GM12878 (cell line): ENCODE measurements at regions not wholly inside any gene's neighbourhood (a gene's known extent, or its start where the extent isn't known, plus 50 kb on each side); places are given as distances from the start of the nearest gene placed in this dataset.

Experiments used
- ATAC-seq: fragments of 200-7000 bp; cut with Tn5 transposase; 3 replicates; pipeline ENCODE4 v1.9.1; 2020; ENCODE audit warnings: mild to moderate bottlenecking, moderate library complexity
- BruUV-seq: library from RNA; stranded (reverse); fragments of 400-500 nt; replicated peaks from 2 replicates; lab custom pipeline; 2021; lab: Mats Ljungman, UMichigan
- CTCF ChIA-PET: fragments of 300-600 bp; sonication (Branson Sonifier 250); formaldehyde crosslinking; extraction: SDS; loops from one replicate; lab custom pipeline; 2021; ENCODE audit warnings: inconsistent platforms; lab: Yijun Ruan, JAX
- POLR2A ChIA-PET: fragments of 350-600 bp; formaldehyde crosslinking; extraction: SDS; loops from one replicate; lab custom pipeline; 2021; ENCODE audit warnings: inconsistent platforms; lab: Charles Lee
- RAD21 ChIA-PET: fragments of 300-600 bp; sonication (Branson Sonifier 250); formaldehyde crosslinking; loops from one replicate; lab custom pipeline; 2023; ENCODE audit warnings: antibody characterized with exemption; ENCODE audit not compliant: unreplicated experiment; lab: Charles Lee
- SMC1A ChIA-PET: fragments of 300-600 bp; sonication (Branson Sonifier 250); formaldehyde crosslinking; loops from one replicate; lab custom pipeline; 2023; ENCODE audit not compliant: unreplicated experiment, uncharacterized antibody; lab: Charles Lee
- DNase-seq: peaks from one replicate; pipeline ENCODE4 v3.0.0-alpha.2; 2011; ENCODE audit warnings: low read depth, low spot score
- FAIRE-seq: peaks from 3 replicates; lab custom pipeline; 2011; peaks lifted over from hg19 to GRCh38; lab: Jason Lieb, UNC
- H2AFZ ChIP-seq: 2 replicates; pipeline ENCODE4 v1.6.0; 2011; ENCODE audit warnings: low read depth, low read length, control low read depth; ENCODE audit not compliant: control insufficient read depth
- H3K27ac ChIP-seq: 2 replicates; pipeline ENCODE4 v1.5.1; 2011; ENCODE audit warnings: control low read depth; ENCODE audit not compliant: control insufficient read depth, insufficient read depth
- H3K27me3 ChIP-seq, 2 experiments: replicated peaks in 1 of 2; 2 replicates each; pipeline versions ENCODE4 v1.6.0 to v1.6.1; 2011; ENCODE audit warnings: low read length in 1 of 2; ENCODE audit not compliant: control insufficient read depth in 2 of 2, insufficient read depth in 2 of 2
- H3K36me3 ChIP-seq, 2 experiments: 2 replicates each; pipeline ENCODE4 v1.5.1; 2011; ENCODE audit warnings: low read length in 1 of 2; ENCODE audit not compliant: control insufficient read depth in 2 of 2, insufficient read depth in 2 of 2
- H3K4me1 ChIP-seq: 2 replicates; pipeline ENCODE4 v1.6.1; 2011; ENCODE audit warnings: mild to moderate bottlenecking, low read length, moderate library complexity, mixed read lengths; ENCODE audit not compliant: control insufficient read depth, insufficient read depth
- H3K4me2 ChIP-seq: 2 replicates; pipeline ENCODE4 v1.6.0; 2011; ENCODE audit warnings: control low read depth; ENCODE audit not compliant: control insufficient read depth, insufficient read depth
- H3K4me3 ChIP-seq: fragments of 200-600 bp; sonication (generic); 2 replicates; pipeline ENCODE4 v1.5.1; 2016
- H3K79me2 ChIP-seq: 2 replicates; pipeline ENCODE4 v1.6.0; 2011; ENCODE audit warnings: low read length; ENCODE audit not compliant: control insufficient read depth, insufficient read depth
- H3K9ac ChIP-seq: 2 replicates; pipeline ENCODE4 v1.8.0; 2011; ENCODE audit warnings: low read length, control low read depth, mixed read lengths; ENCODE audit not compliant: control insufficient read depth, insufficient read depth
- H3K9me3 ChIP-seq: replicated peaks from 3 replicates; pipeline ENCODE4 v1.5.1; 2011; ENCODE audit warnings: mild to moderate bottlenecking, low read length; ENCODE audit not compliant: control insufficient read depth, insufficient read depth
- H4K20me1 ChIP-seq: 2 replicates; pipeline ENCODE4 v1.6.0; 2011; ENCODE audit not compliant: control insufficient read depth, insufficient read depth
- ATF7 ChIP-seq: fragments of 450-650 bp; IDR thresholded peaks from 2 replicates; pipeline ENCODE4 v1.6.1; 2016; ENCODE audit warnings: low read depth, mild to moderate bottlenecking
- BHLHE40 ChIP-seq, 2 experiments: fragments of 450-650 bp in 1 of 2; IDR thresholded peaks; 2 replicates each; pipeline ENCODE4 v1.6.1; 2011 to 2017; ENCODE audit warnings: low read depth in 2 of 2, borderline replicate concordance in 1 of 2, improper control_type of control experiment in 1 of 2, low read length in 1 of 2, mild to moderate bottlenecking in 1 of 2
- CBFB ChIP-seq: IDR thresholded peaks from 2 replicates; pipeline ENCODE4 v1.6.1; 2016; ENCODE audit warnings: antibody characterized with exemption, low read depth
- CREB1 ChIP-seq: IDR thresholded peaks from 2 replicates; pipeline ENCODE4 v1.6.1; 2012; ENCODE audit warnings: low read depth, mild to moderate bottlenecking, inconsistent platforms
- HCFC1 ChIP-seq: fragments of 150-350 bp; IDR thresholded peaks from 2 replicates; pipeline ENCODE4 v1.6.1; 2014; ENCODE audit warnings: low read length
- HDAC2 ChIP-seq: fragments of 200-600 bp; sonication (generic); IDR thresholded peaks from 2 replicates; pipeline ENCODE4 v1.6.1; 2017
- IKZF1 ChIP-seq: fragments of 450-650 bp; conservative IDR thresholded peaks from 2 replicates; pipeline ENCODE4 v1.6.1; 2017; ENCODE audit warnings: antibody characterized with exemption, mild to moderate bottlenecking
- KAT2A ChIP-seq: conservative IDR thresholded peaks from 2 replicates; pipeline ENCODE4 v1.6.1; 2011; ENCODE audit warnings: low read depth, low read length; ENCODE audit not compliant: control insufficient read depth
- LARP7 ChIP-seq: fragments of 450-650 bp; IDR thresholded peaks from 2 replicates; pipeline ENCODE4 v1.6.1; 2017; ENCODE audit warnings: mild to moderate bottlenecking
- MEF2A ChIP-seq: IDR thresholded peaks from 2 replicates; pipeline ENCODE4 v1.6.1; 2011; ENCODE audit warnings: low read depth, mild to moderate bottlenecking, low read length, moderate library complexity; ENCODE audit not compliant: insufficient read depth
- MYB ChIP-seq: fragments of 150-350 bp; IDR thresholded peaks from 2 replicates; pipeline ENCODE4 v1.6.1; 2014; ENCODE audit warnings: mild to moderate bottlenecking, low read depth, low read length, borderline replicate concordance
- NRF1 ChIP-seq: conservative IDR thresholded peaks from 2 replicates; pipeline ENCODE4 v1.6.1; 2011; ENCODE audit warnings: mild to moderate bottlenecking, low read depth, low read length, improper control_type of control experiment
- PAX5 ChIP-seq: IDR thresholded peaks from 2 replicates; pipeline ENCODE4 v1.6.1; 2011; ENCODE audit warnings: low read depth, low read length, borderline replicate concordance
- POLR2AphosphoS5 ChIP-seq: IDR thresholded peaks from 2 replicates; pipeline ENCODE4 v1.6.1; 2011; ENCODE audit warnings: mild to moderate bottlenecking, low read length, inconsistent platforms
- SREBF1 ChIP-seq: IDR thresholded peaks from 2 replicates; pipeline ENCODE4 v1.6.1; 2012; ENCODE audit warnings: mild to moderate bottlenecking, low read length
- TAF1 ChIP-seq: IDR thresholded peaks from 2 replicates; pipeline ENCODE4 v1.6.1; 2011; ENCODE audit warnings: mild to moderate bottlenecking, low read depth, low read length, borderline replicate concordance
- TARDBP ChIP-seq: IDR thresholded peaks from 2 replicates; pipeline ENCODE4 v1.6.1; 2016; ENCODE audit warnings: borderline replicate concordance
- TBL1XR1 ChIP-seq: IDR thresholded peaks from 2 replicates; pipeline ENCODE4 v1.6.1; 2012; ENCODE audit warnings: low read depth, low read length, improper control_type of control experiment
- YY1 ChIP-seq: IDR thresholded peaks from 2 replicates; pipeline ENCODE4 v1.6.1; 2011; ENCODE audit warnings: low read depth, mild to moderate bottlenecking, low read length
- ZNF217 ChIP-seq: fragments of 450-650 bp; IDR thresholded peaks from 2 replicates; pipeline ENCODE4 v1.6.1; 2017; ENCODE audit warnings: antibody characterized with exemption, mild to moderate bottlenecking
- WGBS: methylation state at CpG from one replicate; pipeline ENCODE4 v1.1.6; 2016; ENCODE audit warnings: low lambda C conversion rate; ENCODE audit not compliant: insufficient replicate concordance, insufficient coverage; ENCODE audit errors: missing lambda C conversion rate; 5-methylcytosine and 5-hydroxymethylcytosine counted together
- in situ Hi-C: fragments of 300-500 bp; cut with MboI; formaldehyde crosslinking; loops from 9 replicates; pipeline ENCODE4 v1.14.3; 2018; ENCODE audit warnings: mixed read lengths
- intact Hi-C: fragments of 100-400 bp; cut with micrococcal nuclease; formaldehyde crosslinking; loops from one replicate; pipeline ENCODE4 v1.14.2; 2022; ENCODE audit not compliant: unreplicated experiment
- TF ChIP-seq, protein P1 (sequence below): fragments of 450-650 bp; IDR thresholded peaks from 2 replicates; pipeline ENCODE4 v1.6.1; 2016; ENCODE audit warnings: mild to moderate bottlenecking
- TF ChIP-seq, protein P2 (sequence below): IDR thresholded peaks from 2 replicates; pipeline ENCODE4 v1.6.1; 2012; ENCODE audit warnings: low read length, inconsistent platforms

DNA sequence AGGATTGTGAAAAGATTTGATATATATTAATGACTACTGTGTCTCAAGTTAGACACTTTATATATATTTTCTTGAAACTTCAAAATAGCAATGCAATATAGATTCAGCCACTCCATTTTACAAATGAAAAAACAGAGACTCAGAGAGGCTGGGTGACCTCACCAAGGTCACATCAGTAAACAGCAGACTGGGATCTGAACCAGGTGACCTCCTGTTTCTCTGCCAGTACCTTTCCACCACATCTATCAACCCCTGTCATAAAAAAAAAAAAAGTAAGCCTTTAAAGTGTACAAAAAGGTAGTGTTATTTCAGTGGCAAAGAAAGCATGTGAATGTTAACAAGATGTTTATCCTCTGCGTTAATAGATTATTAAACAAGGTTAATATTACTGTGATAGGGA lies 466.5 kb upstream of the DYNLRB2 start (continued):
- TF ChIP-seq SREBF1 (no peak), POLR2AphosphoS5 (no peak), YY1 (no peak), ATF7 (no peak), TAF1 (no peak), LARP7 (no peak), TARDBP (no peak), CREB1 (no peak), IKZF1 (no peak)
- TF ChIP-seq, protein P1, sequence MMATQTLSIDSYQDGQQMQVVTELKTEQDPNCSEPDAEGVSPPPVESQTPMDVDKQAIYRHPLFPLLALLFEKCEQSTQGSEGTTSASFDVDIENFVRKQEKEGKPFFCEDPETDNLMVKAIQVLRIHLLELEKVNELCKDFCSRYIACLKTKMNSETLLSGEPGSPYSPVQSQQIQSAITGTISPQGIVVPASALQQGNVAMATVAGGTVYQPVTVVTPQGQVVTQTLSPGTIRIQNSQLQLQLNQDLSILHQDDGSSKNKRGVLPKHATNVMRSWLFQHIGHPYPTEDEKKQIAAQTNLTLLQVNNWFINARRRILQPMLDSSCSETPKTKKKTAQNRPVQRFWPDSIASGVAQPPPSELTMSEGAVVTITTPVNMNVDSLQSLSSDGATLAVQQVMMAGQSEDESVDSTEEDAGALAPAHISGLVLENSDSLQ = no peak

DNA sequence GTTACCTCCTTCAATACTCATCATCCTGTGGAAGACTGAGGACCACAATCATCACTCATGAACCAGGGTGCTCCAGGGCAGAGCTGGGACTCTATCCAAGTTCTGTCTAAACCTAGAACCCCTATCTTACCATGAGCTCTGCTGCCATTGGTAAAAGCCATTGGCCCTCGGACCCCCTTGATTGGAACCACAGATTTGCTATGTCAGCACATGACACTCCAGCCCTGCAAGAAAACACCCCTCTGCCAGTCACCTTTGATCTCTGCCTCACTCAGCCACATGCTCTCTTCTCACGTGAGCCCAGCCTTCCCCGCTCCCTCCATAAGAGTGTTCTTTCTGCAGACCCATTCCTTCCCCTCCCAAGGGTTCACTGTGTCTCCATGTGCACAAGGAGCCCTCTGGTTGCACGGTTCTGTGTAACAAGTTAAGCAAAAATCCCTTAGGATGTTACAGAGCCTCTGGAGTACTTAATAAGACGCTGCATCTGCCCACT lies 468.8 kb upstream of the DYNLRB2 start:
- ChIA-PET SMC1A (no interaction called here), CTCF (no interaction called here), RAD21 (no interaction called here), POLR2A (no interaction called here)
- no peak overlapping the region for H3K4me2 ChIP-seq
- no peak overlapping the region for H3K27ac ChIP-seq
- BruUV-seq = no TSS peak
- H2AFZ ChIP-seq = no peak overlapping the region
- no peaks in the 10 kb centered on the region for H3K27me3 ChIP-seq
- DNase-seq (no peak), ATAC-seq (no peak), FAIRE-seq (no peak)
- TF ChIP-seq TBL1XR1 (no peak), HCFC1 (no peak), MEF2A (no peak), CBFB (no peak), KAT2A (no peak), ZNF217 (no peak), BHLHE40 (IDR thresholded peaks at IDR 0.05; ENCODE audit: borderline replicate concordance in 1 of 2, low read depth in 2 of 2, low read length in 1 of 2) (no peak), NRF1 (no peak), TAF1 (no peak), PAX5 (no peak), MYB (no peak), HDAC2 (no peak)
- TF ChIP-seq, protein P2, sequence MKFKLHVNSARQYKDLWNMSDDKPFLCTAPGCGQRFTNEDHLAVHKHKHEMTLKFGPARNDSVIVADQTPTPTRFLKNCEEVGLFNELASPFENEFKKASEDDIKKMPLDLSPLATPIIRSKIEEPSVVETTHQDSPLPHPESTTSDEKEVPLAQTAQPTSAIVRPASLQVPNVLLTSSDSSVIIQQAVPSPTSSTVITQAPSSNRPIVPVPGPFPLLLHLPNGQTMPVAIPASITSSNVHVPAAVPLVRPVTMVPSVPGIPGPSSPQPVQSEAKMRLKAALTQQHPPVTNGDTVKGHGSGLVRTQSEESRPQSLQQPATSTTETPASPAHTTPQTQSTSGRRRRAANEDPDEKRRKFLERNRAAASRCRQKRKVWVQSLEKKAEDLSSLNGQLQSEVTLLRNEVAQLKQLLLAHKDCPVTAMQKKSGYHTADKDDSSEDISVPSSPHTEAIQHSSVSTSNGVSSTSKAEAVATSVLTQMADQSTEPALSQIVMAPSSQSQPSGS = no peak
- H3K79me2 ChIP-seq = no peaks in the 10 kb centered on the region
- no peaks in the 10 kb centered on the region for H3K9me3 ChIP-seq
- no peaks in the 10 kb centered on the region for H4K20me1 ChIP-seq
- H3K4me1 ChIP-seq = no peaks in the 10 kb centered on the region
- intact Hi-C loops (no loop called here), in situ Hi-C loops (no loop called here)
- no peaks in the 10 kb centered on the region for H3K36me3 ChIP-seq
- no peak overlapping the region for H3K4me3 ChIP-seq
- 9% methylated on average over 5 of the region's 5 CpGs for WGBS
- no peak overlapping the region for H3K9ac ChIP-seq
